Keratinocyte (primary cell): ENCODE measurements at regions not wholly inside any gene's neighbourhood (a gene's known extent, or its start where the extent isn't known, plus 50 kb on each side); places are given as distances from the start of the nearest gene placed in this dataset.

ENCODE experiments used
- EZH2 ChIP-seq: IDR thresholded peaks from one replicate; pipeline ENCODE4 v1.6.1; 2012; ENCODE audit warnings: inconsistent platforms, mild to moderate bottlenecking, low read length, moderate library complexity
- TF ChIP-seq, protein P1 (sequence below), 3 experiments: IDR thresholded peaks in 1 of 3; conservative IDR thresholded peaks in 1 of 3; optimal IDR thresholded peaks in 1 of 3; 2 replicates in 2 of 3; 3 replicates in 1 of 3; pipeline versions ENCODE3 to v1.5.1; 2011; ENCODE audit warnings: low read length in 3 of 3, mild to moderate bottlenecking in 3 of 3, moderate library complexity in 2 of 3, control low read depth in 1 of 3, inconsistent platforms in 1 of 3; ENCODE audit not compliant: insufficient read depth in 2 of 3; ENCODE audit errors: extremely low read depth in 1 of 3

- TF ChIP-seq EZH2: no peak
- TF ChIP-seq, protein P1, sequence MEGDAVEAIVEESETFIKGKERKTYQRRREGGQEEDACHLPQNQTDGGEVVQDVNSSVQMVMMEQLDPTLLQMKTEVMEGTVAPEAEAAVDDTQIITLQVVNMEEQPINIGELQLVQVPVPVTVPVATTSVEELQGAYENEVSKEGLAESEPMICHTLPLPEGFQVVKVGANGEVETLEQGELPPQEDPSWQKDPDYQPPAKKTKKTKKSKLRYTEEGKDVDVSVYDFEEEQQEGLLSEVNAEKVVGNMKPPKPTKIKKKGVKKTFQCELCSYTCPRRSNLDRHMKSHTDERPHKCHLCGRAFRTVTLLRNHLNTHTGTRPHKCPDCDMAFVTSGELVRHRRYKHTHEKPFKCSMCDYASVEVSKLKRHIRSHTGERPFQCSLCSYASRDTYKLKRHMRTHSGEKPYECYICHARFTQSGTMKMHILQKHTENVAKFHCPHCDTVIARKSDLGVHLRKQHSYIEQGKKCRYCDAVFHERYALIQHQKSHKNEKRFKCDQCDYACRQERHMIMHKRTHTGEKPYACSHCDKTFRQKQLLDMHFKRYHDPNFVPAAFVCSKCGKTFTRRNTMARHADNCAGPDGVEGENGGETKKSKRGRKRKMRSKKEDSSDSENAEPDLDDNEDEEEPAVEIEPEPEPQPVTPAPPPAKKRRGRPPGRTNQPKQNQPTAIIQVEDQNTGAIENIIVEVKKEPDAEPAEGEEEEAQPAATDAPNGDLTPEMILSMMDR (optimal IDR thresholded peaks at IDR 0.05 in 1 of 3, IDR thresholded peaks at IDR 0.05 in 1 of 3, conservative IDR thresholded peaks at IDR 0.05 in 1 of 3; ENCODE audit: extremely low read depth in 1 of 3, insufficient read depth in 2 of 3, low read length in 3 of 3): no peak
Measured at GRCh38 chr4:184563621-184564020, 85.6 kb downstream of the CASP3 start.
